ENCODE measurements at regions not wholly inside any gene's neighbourhood (a gene's known extent, or its start where the extent isn't known, plus 50 kb on each side); places are given as distances from the start of the nearest gene placed in this dataset.

DNA sequence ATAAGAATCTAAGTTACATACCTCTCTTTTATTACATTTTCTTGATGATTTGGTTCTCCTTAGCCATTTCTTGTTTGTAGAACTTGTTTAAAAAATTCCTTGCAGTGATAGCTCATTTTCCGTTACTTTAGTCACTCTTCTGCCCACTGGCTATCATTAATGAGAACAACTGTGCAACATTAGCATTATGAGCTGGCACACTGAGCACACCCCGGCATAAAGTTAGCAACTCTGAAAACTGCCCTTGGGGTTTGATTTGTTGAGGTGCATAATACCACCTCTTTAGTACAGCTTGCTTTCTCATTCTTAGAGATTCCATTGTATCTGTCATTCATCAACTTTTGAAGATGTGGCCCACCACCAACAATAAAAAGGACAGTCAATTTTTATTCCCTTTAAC lies 87.6 kb upstream of the ADCY1 start:
- no TSS peak for BruUV-seq (replicated peaks)
- intact Hi-C loops (cut with micrococcal nuclease; ENCODE audit: unreplicated experiment), result no loop called here
- no peaks in the 10 kb centered on the region for H3K4me1 ChIP-seq (ENCODE audit: insufficient read depth, low read length)
- ChIA-PET POLR2A (no interaction called here), CTCF (ENCODE audit: low intra/inter-chr PET ratio, low total read pairs) (no interaction called here)
- no peaks in the 10 kb centered on the region for H3K79me2 ChIP-seq (ENCODE audit: insufficient read depth, low read length)
- DNase-seq (ENCODE audit: low spot score) (no peak), ATAC-seq (no peak), FAIRE-seq (no peak)
- H3K4me3 ChIP-seq (replicated peaks in 1 of 3; ENCODE audit: insufficient read depth in 1 of 3, low read depth in 2 of 3, low read length in 3 of 3), result no peak overlapping the region
- H3K9me3 ChIP-seq (ENCODE audit: low read length), result no peaks in the 10 kb centered on the region
- H3K4me2 ChIP-seq (ENCODE audit: low read depth, low read length), result no peak overlapping the region
- no peaks in the 10 kb centered on the region for H3K36me3 ChIP-seq (replicated peaks in 1 of 2; ENCODE audit: control insufficient read depth in 1 of 2, insufficient read depth in 2 of 2, low read length in 2 of 2)
- WGBS (ENCODE audit: low lambda C conversion rate), result 25% methylated on average over 2 of the region's 2 CpGs
- no peak overlapping the region for H2AFZ ChIP-seq (ENCODE audit: low read length)
- in situ Hi-C loops (cut with HindIII; ENCODE audit: extremely low pct_ligation_motif_present, low pct_unique_long_range_greater_than_20kb), result no loop called here
- no peaks in the 10 kb centered on the region for H3K27me3 ChIP-seq (ENCODE audit: control insufficient read depth in 1 of 2, insufficient read depth in 2 of 2, low read length in 2 of 2)
- TF ChIP-seq EED (CRISPR knock-in tag; IDR thresholded peaks at IDR 0.05), result no peak
- no peak for TF ChIP-seq KLF12 (CRISPR knock-in tag; IDR thresholded peaks at IDR 0.05; ENCODE audit: borderline replicate concordance)
- no peak for TF ChIP-seq ZNF709 (CRISPR knock-in tag; IDR thresholded peaks at IDR 0.05)
- no peak for TF ChIP-seq SIX1 (CRISPR knock-in tag; IDR thresholded peaks at IDR 0.05; ENCODE audit: borderline replicate concordance)
- no peak for TF ChIP-seq MATR3 (CRISPR knock-in tag; IDR thresholded peaks at IDR 0.05)
- TF ChIP-seq ZSCAN20 (CRISPR knock-in tag; IDR thresholded peaks at IDR 0.05; ENCODE audit: borderline replicate concordance), result no peak
- no peak for TF ChIP-seq MEIS2 (CRISPR knock-in tag; IDR thresholded peaks at IDR 0.05)
- no peak for TF ChIP-seq FOXJ3 (CRISPR knock-in tag; IDR thresholded peaks at IDR 0.05; ENCODE audit: borderline replicate concordance)
- no peak for TF ChIP-seq ZNF331 (CRISPR knock-in tag; IDR thresholded peaks at IDR 0.05)
- TF ChIP-seq ZNF674 (CRISPR knock-in tag; IDR thresholded peaks at IDR 0.05; ENCODE audit: low read depth), result no peak
- no peak for TF ChIP-seq ARHGAP35 (CRISPR knock-in tag; IDR thresholded peaks at IDR 0.05; ENCODE audit: borderline replicate concordance)
- no peak for TF ChIP-seq ZKSCAN5 (CRISPR knock-in tag; IDR thresholded peaks at IDR 0.05)
- no peak for TF ChIP-seq ZBTB26 (CRISPR knock-in tag; IDR thresholded peaks at IDR 0.05; ENCODE audit: borderline replicate concordance)
- TF ChIP-seq, protein P1, sequence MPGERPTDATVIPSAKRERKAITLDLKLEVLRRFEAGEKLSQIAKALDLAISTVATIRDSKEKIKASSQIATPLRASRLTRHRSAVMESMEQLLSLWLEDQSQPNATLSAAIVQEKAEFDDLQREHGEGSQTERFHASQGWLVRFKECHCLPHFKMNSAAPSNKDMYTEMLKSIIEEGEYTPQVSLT (CRISPR knock-in tag; IDR thresholded peaks at IDR 0.05; ENCODE audit: borderline replicate concordance, low read depth), result no peak
- TF ChIP-seq ZNF616 (CRISPR knock-in tag; IDR thresholded peaks at IDR 0.05; ENCODE audit: low read depth), result no peak
- no peak for TF ChIP-seq MIXL1 (CRISPR knock-in tag; IDR thresholded peaks at IDR 0.05)
- no peak for TF ChIP-seq TEAD3 (CRISPR knock-in tag; optimal IDR thresholded peaks at IDR 0.05; ENCODE audit: borderline replicate concordance)
- no peak for TF ChIP-seq ZNF749 (CRISPR knock-in tag; IDR thresholded peaks at IDR 0.05; ENCODE audit: borderline replicate concordance)
- no peak overlapping the region for H3K9ac ChIP-seq (ENCODE audit: insufficient read depth, low read depth, low read length)
- H3K27ac ChIP-seq (ENCODE audit: extremely low read length, insufficient read depth, low read length), result no peak overlapping the region
- H4K20me1 ChIP-seq (ENCODE audit: insufficient read depth, low read length), result no peaks in the 10 kb centered on the region
